GM12873 (cell line): ENCODE measurements at regions not wholly inside any gene's neighbourhood (a gene's known extent, or its start where the extent isn't known, plus 50 kb on each side); places are given as distances from the start of the nearest gene placed in this dataset.

ENCODE experiments used
- CTCF ChIP-seq: IDR thresholded peaks from 2 replicates; pipeline ENCODE4 v1.5.1; 2012; ENCODE audit warnings: low read depth, mild to moderate bottlenecking, moderate library complexity, low read length, control low read depth; ENCODE audit not compliant: insufficient read depth; ENCODE audit errors: missing control alignments

- TF ChIP-seq CTCF: no peak
These were observed 109.8 kb upstream of the TRIM2 start for GRCh38 chr4:153094435-153094834.

- TF ChIP-seq CTCF: no peak
These were observed 108.6 kb upstream of the TRIM2 start for GRCh38 chr4:153095448-153096204.

GRCh38 chr4:153096344-153096743, 107.9 kb upstream of the TRIM2 start:
- no peak for TF ChIP-seq CTCF

- no peak for TF ChIP-seq CTCF
These were observed 105.8 kb upstream of the TRIM2 start for GRCh38 chr4:153098427-153098826.

- TF ChIP-seq CTCF: no peak
These were observed 104.7 kb upstream of the TRIM2 start for GRCh38 chr4:153099391-153100140.

- no peak for TF ChIP-seq CTCF
These were observed 97.0 kb upstream of the TRIM2 start for GRCh38 chr4:153107246-153107645.

GRCh38 chr4:153109296-153109849, 94.9 kb upstream of the TRIM2 start:
- TF ChIP-seq CTCF: no peak
